LNCAP (cell line): ENCODE measurements at regions not wholly inside any gene's neighbourhood (a gene's known extent, or its start where the extent isn't known, plus 50 kb on each side); places are given as distances from the start of the nearest gene placed in this dataset.

Experiments used
- TF ChIP-seq, protein P1 (sequence below): fragments of 450-650 bp; IDR thresholded peaks from 2 replicates; pipeline ENCODE4 v1.5.1; 2017; ENCODE audit warnings: mild to moderate bottlenecking

DNA sequence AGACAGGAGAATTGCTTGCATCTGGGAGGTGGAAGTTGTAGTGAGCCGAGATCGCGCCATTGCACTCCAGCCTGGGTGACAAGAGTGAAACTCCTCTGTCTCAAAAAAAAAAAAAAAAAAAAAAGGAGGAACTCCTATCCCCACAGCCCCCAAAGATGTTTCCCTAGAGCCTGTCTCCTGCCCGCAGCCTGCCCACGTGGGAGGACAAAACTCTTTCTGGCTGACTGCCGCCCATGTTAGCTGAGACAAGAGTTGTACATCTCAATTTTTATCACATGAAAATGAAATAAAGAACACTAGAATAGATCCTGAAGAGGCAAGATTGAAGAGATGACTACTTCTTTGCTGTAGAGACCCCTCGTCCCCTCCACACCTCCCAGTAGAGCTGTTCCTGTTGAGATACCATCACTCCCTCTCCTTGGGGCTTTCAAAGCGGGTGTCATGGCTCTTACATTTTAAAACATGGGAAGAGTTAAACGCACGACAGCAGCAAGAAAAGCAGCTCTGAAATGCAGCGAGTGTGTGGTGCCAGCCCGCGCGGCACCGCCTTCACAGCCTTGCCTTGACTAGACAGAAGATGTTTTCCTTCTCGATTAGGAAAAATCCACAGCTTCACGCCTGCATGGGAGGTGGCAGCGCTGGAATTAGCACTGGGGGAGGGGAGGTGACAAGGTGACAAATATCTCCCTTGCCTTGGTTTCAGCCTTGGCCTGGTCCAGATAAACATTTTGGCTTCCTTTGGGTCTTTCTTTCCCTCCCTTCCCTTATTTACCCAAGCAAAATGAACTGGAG is 253.4 kb upstream of the CSF3R start:
- TF ChIP-seq, protein P1, sequence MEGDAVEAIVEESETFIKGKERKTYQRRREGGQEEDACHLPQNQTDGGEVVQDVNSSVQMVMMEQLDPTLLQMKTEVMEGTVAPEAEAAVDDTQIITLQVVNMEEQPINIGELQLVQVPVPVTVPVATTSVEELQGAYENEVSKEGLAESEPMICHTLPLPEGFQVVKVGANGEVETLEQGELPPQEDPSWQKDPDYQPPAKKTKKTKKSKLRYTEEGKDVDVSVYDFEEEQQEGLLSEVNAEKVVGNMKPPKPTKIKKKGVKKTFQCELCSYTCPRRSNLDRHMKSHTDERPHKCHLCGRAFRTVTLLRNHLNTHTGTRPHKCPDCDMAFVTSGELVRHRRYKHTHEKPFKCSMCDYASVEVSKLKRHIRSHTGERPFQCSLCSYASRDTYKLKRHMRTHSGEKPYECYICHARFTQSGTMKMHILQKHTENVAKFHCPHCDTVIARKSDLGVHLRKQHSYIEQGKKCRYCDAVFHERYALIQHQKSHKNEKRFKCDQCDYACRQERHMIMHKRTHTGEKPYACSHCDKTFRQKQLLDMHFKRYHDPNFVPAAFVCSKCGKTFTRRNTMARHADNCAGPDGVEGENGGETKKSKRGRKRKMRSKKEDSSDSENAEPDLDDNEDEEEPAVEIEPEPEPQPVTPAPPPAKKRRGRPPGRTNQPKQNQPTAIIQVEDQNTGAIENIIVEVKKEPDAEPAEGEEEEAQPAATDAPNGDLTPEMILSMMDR: no peak

DNA sequence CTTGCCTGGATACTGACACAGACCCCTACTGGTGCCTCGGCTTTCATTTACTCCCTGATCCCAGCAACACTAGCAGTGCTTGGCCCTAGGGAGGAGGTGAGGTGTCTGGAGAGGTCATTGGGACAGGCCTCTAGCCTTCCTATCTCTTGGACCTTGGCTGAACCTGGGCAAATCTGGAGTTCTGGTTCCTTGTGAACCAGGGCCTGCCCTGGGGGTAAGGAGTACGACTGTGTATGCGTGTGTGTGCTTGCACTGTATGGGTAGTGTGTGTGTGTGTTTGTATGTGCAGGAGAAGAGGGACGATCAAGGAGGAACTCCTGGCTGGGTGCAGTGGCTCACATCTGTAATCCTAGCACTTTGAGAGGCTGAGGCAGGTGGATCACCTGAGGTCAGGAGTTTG is 252.7 kb upstream of the CSF3R start:
- TF ChIP-seq, protein P1: no peak

DNA sequence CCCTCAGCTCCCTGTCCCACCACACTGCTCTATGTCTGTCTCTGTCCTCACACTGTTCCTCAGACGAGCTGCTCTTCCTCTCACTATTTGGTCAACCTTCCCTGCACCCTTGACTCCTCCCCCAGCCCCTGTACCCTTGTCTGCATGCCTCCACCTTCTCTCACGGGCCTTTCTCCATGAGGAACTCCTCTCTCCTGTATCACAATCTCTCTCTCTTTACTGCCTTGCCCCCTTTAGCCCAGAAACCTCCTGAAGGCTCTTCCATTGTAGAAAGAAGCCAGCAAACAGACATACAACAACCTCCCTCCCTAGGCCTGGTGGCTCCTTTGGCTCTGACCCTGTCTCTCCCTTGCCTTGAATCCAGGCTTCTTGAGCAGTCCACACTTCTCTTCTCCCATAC is 251.6 kb upstream of the CSF3R start:
- TF ChIP-seq, protein P1: no peak

DNA sequence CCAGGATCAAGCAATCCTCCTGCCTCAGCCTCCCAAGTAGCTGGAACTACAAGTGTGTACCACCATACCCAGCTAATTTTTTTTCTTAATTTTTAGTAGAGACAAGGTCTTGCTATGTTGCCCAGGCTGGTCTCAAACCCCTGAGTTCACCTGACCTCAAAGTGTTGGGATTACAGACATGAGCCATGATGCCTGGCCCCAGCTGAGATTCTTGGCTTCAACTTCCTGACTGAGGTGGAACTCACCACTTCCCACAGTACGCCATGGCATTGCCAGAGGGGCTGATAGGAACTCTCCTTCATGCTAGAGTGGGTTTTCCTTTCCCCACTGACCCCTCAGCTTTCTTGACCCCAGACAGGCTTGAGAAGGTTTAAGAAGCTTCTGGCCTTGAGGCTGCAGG is 251.0 kb upstream of the CSF3R start:
- TF ChIP-seq, protein P1: no peak

DNA sequence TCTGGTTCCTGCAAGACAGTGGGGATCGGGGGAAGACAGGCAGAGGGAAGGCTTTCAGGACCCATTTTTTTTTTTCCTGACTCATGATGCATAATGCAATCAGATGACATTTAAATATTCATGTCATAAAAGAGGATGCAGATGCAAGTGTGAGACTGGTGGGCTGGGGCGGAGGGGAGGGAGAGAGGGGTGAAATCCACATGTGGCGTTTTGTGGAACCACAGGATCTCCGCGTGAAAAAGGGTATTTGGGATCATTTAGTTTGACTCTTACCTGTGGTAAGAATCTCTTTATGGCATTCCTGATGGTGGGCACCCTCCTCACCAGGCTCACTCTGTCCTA is 249.3 kb upstream of the CSF3R start:
- TF ChIP-seq, protein P1: no peak

DNA sequence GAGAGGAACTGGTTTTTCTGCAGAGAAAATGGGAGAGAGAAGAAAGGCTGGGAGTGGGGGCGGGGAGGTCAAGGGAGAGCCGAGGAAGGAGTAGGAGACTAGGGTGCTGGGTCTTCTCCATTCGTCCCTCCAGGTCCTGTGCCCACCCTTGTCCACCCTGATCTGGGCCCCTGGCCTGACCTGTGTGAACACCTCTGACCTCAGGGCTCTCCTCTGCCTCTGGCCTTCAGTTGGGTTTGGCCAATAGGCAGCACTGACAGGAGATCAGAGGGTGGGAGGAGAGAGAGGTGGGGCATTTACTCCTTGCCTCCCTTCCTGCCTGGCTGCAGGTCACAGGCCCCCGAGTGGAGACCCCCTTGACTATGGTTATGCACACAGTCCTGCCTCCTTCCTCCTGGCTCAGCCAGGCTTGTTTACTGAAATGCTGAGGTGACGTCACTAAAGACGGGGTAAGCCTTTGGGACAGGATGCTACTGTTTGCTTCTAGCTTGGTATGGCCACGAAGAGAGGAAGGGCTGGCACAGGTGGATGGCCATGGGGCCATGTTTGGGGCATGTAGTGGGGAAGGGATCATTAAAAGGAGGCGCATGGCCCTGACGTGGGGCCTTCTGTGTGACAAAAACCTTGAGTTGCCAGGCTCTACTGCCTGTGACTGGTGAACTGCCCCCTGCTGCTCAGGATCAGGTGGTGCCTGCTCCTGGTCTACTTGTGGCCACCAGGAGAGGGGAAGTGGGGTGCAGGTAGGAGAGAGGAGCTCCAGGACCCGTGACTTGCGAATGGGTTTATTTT is 248.7 kb upstream of the CSF3R start:
- TF ChIP-seq, protein P1: 0 out of 2 replicates have a peak, but pooled peaks have one; percentile 9

DNA sequence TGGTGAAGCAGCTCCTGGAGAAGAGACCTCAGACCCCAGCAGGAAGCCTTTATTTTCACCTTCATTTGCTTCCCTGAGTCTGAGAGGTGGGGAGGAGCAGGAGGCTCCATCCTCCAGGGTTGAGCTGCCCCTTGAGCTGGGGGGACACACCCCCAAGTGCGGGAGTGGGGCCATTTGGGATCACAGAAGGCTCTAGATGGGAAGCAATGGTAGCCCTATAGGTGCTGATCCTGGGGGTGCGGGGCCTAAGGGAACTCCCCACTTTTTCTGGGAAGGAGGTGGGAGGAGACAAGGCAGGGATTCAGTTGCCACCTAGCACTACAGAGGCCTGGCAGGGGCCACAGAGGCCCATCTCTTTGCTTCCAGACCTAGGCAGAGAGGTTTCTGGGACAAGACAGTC is 247.9 kb upstream of the CSF3R start:
- TF ChIP-seq, protein P1: no peak
